Activated naive CD4-positive, alpha-beta T cell treated with anti-CD3 and anti-CD28 coated beads, Interleukin-2, amount 10 ng/mL, durations not matched to agents 7 days and 5 days (primary cell): ENCODE measurements at regions not wholly inside any gene's neighbourhood (a gene's known extent, or its start where the extent isn't known, plus 50 kb on each side); places are given as distances from the start of the nearest gene placed in this dataset.

ENCODE experiments used
- CTCF ChIA-PET: fragments of 350-600 bp; sonication (Branson Sonifier 250); formaldehyde crosslinking; loops from one replicate; lab custom pipeline; 2021; ENCODE audit warnings: antibody characterized with exemption; lab: Charles Lee
- DNase-seq: peaks from one replicate; pipeline ENCODE4 v3.0.0-alpha.2; 2020
- H3K27ac Mint-ChIP-seq: one replicate; pipeline ENCODE4 v1.8.0; 2021; ENCODE audit warnings: mild to moderate bottlenecking, moderate library complexity, mixed read lengths
- H3K27me3 Mint-ChIP-seq: one replicate; pipeline ENCODE4 v1.8.0; 2021; ENCODE audit warnings: mild to moderate bottlenecking, mixed read lengths
- H3K36me3 Mint-ChIP-seq: one replicate; pipeline ENCODE4 v1.8.0; 2021; ENCODE audit warnings: mixed read lengths
- H3K4me1 Mint-ChIP-seq: one replicate; pipeline ENCODE4 v1.8.0; 2021; ENCODE audit warnings: mixed read lengths
- H3K4me3 Mint-ChIP-seq: one replicate; pipeline ENCODE4 v1.8.0; 2021; ENCODE audit warnings: mild to moderate bottlenecking, moderate library complexity, mixed read lengths
- H3K9me3 Mint-ChIP-seq: one replicate; pipeline ENCODE4 v1.8.0; 2021; ENCODE audit warnings: mixed read lengths

DNA sequence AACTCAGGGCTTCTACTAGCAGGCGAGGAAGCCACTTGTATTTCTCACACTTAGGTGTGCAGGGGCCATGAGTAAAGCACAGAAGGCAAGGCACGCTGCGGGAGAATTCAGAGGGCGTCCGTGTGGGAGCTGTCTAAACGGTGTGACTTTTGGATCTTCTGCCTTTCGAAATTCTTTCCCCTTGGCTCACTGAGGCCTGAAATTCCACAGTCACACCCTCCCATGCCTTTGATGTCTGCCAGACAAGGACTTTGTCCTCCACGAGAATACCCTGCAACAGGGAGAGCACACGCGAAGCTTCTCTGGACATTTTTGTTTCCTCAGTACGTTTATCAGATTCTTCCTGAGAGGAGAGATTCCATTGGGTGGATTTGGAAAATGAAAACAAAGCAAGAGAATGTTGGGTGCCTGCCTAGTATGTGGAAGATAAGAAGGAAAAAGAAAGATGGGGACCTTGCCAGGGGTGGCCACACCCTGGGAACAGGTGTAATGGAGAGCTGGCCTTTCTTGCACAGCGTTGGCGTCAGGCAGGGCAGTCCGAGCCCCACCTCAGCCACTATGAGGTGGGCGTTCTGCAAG is 235.7 kb downstream of the MYLK4 start:
- H3K4me1 Mint-ChIP-seq: no peaks in the 10 kb centered on the region
- CTCF ChIA-PET: interaction anchor here (0.6 kb wide), 1 partner anchor 28 kb away, joined by 3 read pairs; no protein-coding TSS in a partner anchor
- no peak for DNase-seq
- no peaks in the 10 kb centered on the region for H3K9me3 Mint-ChIP-seq
- H3K27me3 Mint-ChIP-seq: peaks cover 26% of the 10 kb centered on the region
- H3K36me3 Mint-ChIP-seq: no peaks in the 10 kb centered on the region
- H3K4me3 Mint-ChIP-seq: no peak overlapping the region
- no peak overlapping the region for H3K27ac Mint-ChIP-seq

- Mint-ChIP-seq H3K4me1 (no peaks in the 10 kb centered on the region), H3K4me3 (no peak overlapping the region), H3K36me3 (no peaks in the 10 kb centered on the region), H3K27ac (no peak overlapping the region), H3K27me3 (peaks cover 24% of the 10 kb centered on the region), H3K9me3 (no peaks in the 10 kb centered on the region)
- no peak for DNase-seq
- CTCF ChIA-PET: no interaction called here
Observed at GRCh38 chr6:2512802-2513201, 237.9 kb downstream of the MYLK4 start.

DNA sequence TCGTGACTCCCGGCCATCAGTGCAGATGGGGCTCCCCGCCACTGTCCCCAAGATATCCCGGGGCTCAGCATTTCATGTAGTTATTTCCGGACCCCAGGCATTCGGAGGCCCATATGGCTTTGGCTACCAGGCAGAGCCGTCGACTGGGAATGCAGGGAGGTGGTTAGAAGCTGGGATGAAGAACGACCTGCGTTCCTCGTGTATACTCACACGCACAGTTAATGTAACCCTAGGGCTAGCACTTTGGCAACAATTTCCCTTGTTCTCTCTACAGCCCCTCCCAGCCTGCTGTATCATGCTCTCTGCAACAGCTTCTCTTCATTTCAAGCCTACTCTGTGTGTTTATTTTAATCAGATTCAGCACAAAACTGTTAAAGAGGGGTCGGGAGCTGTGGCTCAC is 240.4 kb downstream of the MYLK4 start:
- H3K4me1 Mint-ChIP-seq: no peaks in the 10 kb centered on the region
- no peaks in the 10 kb centered on the region for H3K36me3 Mint-ChIP-seq
- CTCF ChIA-PET: no interaction called here
- DNase-seq: no peak
- H3K4me3 Mint-ChIP-seq: no peak overlapping the region
- H3K27ac Mint-ChIP-seq: no peak overlapping the region
- H3K27me3 Mint-ChIP-seq: peaks cover 27% of the 10 kb centered on the region
- no peaks in the 10 kb centered on the region for H3K9me3 Mint-ChIP-seq

DNA sequence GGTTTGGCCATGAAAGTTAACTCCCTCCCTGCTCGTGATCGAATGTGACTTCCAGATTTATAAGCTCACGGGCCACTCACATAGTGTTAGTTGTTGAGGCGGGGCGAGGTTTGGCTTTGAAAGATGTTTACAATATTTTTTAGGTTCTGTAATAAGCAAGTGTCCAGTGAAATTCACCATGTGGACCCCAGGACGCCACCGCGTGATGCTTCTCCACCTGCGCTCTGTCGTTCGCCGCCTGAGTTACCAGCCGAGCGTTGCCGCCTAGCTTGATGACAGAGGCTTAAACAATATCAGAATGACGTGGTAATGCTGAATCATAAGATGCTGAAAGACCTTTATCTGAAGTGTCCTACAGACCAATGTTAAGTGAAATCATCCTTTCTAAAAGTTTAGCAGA is 241.0 kb downstream of the MYLK4 start:
- CTCF ChIA-PET: no interaction called here
- H3K27me3 Mint-ChIP-seq: peaks cover 27% of the 10 kb centered on the region
- DNase-seq: no peak

GRCh38 chr6:2508071-2508470 is 242.7 kb downstream of the MYLK4 start:
- H3K4me3 Mint-ChIP-seq: no peak overlapping the region
- H3K36me3 Mint-ChIP-seq: no peaks in the 10 kb centered on the region
- H3K4me1 Mint-ChIP-seq: no peaks in the 10 kb centered on the region
- H3K27ac Mint-ChIP-seq: no peak overlapping the region
- no peak for DNase-seq
- CTCF ChIA-PET: no interaction called here
- no peaks in the 10 kb centered on the region for H3K9me3 Mint-ChIP-seq
- H3K27me3 Mint-ChIP-seq: peaks cover 22% of the 10 kb centered on the region

More for the DNA sequence above, 241.0 kb downstream of the MYLK4 start:
- H3K36me3 Mint-ChIP-seq: no peaks in the 10 kb centered on the region
- no peaks in the 10 kb centered on the region for H3K4me1 Mint-ChIP-seq
- H3K9me3 Mint-ChIP-seq: no peaks in the 10 kb centered on the region
- H3K4me3 Mint-ChIP-seq: no peak overlapping the region
- no peak overlapping the region for H3K27ac Mint-ChIP-seq

DNA sequence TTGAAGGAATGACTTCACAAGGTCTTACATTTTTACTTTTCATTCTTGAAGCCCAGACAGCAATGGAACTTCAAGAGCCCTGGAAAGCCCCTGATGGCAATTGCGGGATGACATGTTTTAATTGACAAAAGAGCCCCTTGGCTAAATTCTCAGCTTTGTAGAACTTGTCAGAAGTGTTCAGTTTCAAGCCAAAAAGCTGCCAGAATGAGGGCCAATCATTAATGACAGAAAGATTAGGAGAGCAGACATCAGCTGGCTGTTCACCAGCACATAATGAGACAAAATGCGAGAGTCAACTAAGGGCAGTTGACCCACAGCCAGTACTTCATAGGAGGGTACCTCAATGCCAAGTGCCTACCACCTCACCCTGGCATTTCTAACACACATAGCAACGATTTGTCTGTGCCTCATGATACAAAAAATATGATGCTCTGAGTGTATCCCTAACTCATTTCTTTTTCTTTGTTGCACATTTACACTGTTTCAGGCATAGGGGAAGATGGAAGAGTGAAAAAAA is 243.1 kb downstream of the MYLK4 start:
- H3K27me3 Mint-ChIP-seq: peaks cover 26% of the 10 kb centered on the region

GRCh38 chr6:2507016-2507415 is 243.7 kb downstream of the MYLK4 start:
- H3K9me3 Mint-ChIP-seq: no peaks in the 10 kb centered on the region
- H3K4me3 Mint-ChIP-seq: no peak overlapping the region
- H3K27ac Mint-ChIP-seq: no peak overlapping the region
- H3K4me1 Mint-ChIP-seq: no peaks in the 10 kb centered on the region
- no peak for DNase-seq
- peaks cover 31% of the 10 kb centered on the region for H3K27me3 Mint-ChIP-seq
- CTCF ChIA-PET: no interaction called here
- H3K36me3 Mint-ChIP-seq: no peaks in the 10 kb centered on the region

More for the DNA sequence above, 243.1 kb downstream of the MYLK4 start:
- Mint-ChIP-seq H3K36me3 (no peaks in the 10 kb centered on the region), H3K4me1 (no peaks in the 10 kb centered on the region), H3K9me3 (no peaks in the 10 kb centered on the region), H3K27ac (no peak overlapping the region), H3K4me3 (no peak overlapping the region)
- CTCF ChIA-PET: no interaction called here
- DNase-seq: no peak

DNA sequence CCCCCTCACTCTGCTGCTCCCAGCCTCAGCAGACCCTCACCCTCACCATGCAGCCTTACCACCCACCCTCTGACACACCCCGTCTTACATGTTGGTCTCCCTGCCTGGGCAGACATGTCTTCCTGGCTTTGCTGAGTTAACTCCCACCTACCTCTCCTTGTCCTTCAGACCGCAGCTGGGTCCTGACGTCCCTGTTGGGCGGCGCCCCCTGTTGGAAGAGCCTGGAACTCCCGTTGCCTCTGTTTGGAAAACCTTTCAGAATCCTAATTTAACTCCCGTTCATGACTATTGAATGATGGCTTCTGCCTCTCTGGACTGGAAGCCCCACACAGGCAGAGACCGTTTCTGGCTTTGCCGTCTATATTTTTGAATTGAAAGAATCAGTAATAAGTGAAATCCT is 245.1 kb downstream of the MYLK4 start:
- Mint-ChIP-seq H3K4me1 (no peaks in the 10 kb centered on the region), H3K9me3 (no peaks in the 10 kb centered on the region), H3K4me3 (no peak overlapping the region), H3K27ac (no peak overlapping the region), H3K36me3 (no peaks in the 10 kb centered on the region), H3K27me3 (peaks cover 31% of the 10 kb centered on the region)
- CTCF ChIA-PET: no interaction called here
- no peak for DNase-seq

DNA sequence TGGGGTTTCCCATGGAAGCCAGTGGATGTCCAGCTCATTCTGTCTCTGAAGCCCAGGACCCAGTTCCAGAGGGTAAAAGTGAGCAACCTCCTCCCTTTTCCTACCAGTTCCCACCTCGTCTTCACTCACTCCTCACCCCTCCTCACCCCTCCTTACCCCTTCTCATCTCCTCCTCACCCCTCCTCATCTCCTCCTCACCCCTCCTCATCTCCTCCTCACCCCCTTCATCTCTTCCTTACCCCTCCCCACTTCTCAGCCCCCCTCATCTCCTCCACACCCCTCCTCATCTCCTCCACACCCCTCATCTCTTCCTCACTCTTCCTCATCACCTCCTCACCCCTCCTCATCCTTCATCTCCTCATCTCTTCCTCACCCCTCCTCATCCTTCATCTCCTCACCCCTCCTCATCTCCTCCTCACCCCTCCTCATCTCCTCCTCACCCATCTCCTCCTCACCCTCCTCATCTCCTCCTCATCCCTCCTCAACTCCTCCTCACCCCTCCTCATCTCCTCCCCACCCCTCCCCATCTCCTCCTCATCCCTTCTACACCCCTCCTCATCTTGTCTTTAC is 246.1 kb downstream of the MYLK4 start:
- CTCF ChIA-PET: no interaction called here
- Mint-ChIP-seq H3K9me3 (no peaks in the 10 kb centered on the region), H3K4me3 (no peak overlapping the region), H3K4me1 (no peaks in the 10 kb centered on the region), H3K27me3 (peaks cover 27% of the 10 kb centered on the region), H3K36me3 (no peaks in the 10 kb centered on the region), H3K27ac (no peak overlapping the region)
- no peak for DNase-seq

- no peak for DNase-seq
- H3K27ac Mint-ChIP-seq: no peak overlapping the region
- peaks cover 27% of the 10 kb centered on the region for H3K27me3 Mint-ChIP-seq
- H3K36me3 Mint-ChIP-seq: no peaks in the 10 kb centered on the region
- CTCF ChIA-PET: no interaction called here
- H3K9me3 Mint-ChIP-seq: no peaks in the 10 kb centered on the region
- H3K4me3 Mint-ChIP-seq: no peak overlapping the region
- no peaks in the 10 kb centered on the region for H3K4me1 Mint-ChIP-seq
Observed at GRCh38 chr6:2503816-2504494, 246.8 kb downstream of the MYLK4 start.

DNA sequence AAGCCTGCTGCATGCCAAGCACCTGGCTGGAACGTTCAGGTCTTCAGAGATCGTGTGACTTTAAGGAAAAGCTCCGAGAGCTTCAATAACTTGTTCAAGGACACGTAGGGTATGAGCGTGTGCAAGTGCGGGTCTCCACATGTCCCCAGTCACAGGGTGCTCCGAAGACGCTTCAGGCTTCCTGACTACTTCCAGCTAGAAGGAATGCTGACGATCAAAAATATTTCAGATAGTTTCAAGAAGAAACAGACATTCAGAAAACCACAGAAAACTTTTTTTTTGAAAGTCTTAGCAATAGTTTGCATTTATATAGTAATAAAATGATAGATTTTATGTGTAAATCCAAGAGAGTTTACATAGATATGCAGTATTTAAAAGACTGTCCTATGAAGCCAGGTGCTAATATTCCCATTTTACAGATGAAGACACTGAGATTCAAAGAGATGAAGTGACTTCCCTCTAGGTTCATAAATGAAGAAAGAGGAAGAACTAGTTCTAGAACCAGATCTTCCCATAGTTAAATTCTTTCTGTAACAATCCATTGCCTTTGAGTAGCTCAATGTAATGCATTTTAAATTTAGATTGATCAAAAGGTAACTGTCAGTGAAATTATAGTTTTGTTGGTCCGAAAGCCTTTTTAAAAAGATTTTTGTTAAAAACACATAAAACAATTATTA is 247.6 kb downstream of the MYLK4 start:
- Mint-ChIP-seq H3K4me1 (no peaks in the 10 kb centered on the region), H3K4me3 (no peak overlapping the region), H3K9me3 (no peaks in the 10 kb centered on the region), H3K36me3 (no peaks in the 10 kb centered on the region), H3K27me3 (peaks cover 21% of the 10 kb centered on the region), H3K27ac (no peak overlapping the region)
- DNase-seq: no peak
- CTCF ChIA-PET: no interaction called here

DNA sequence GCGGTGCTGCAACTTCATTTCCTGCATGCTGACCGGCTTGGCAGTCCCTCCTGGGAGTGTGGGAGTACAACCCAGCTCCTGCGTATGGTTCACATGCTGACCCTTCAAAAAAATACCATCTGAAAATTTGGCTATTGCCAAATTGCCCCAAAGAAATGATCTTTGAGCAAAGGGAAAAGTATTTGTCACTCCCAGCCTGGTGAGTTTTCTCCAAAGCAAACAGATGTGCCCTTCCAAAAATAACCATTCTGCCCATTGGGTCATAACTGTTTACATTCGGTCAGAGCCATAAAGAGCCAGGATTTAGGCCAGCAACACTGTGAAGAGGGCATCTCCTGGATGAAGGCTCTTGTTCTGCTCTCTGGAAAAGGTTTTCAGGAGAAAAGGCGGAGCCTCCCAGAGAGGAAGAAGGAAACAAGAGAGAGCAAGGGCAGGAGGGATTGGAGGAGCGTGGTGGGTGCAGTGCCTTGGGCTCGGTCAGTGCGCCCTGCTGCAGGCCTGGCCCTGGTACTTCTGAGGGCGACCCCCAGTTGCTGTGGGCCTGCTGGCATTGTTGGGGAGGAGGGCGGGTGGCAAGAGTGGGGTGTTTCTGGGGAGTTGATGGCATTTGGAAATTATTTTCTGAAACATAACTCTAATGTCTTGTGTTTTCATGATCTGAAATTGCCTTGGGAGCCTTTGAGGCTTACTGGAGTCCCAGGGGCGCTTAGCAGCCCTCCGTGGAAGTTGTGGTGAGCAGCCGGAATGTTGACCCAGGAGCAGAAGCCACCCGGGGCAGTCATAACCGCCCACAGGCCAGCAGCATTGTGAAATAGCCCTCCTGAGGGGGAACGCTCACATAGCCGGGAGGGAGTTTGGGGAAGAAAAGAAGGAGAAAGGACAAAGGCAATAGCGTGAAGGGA is 248.4 kb downstream of the MYLK4 start:
- H3K4me1 Mint-ChIP-seq: no peaks in the 10 kb centered on the region
- DNase-seq: no peak
- peaks cover 21% of the 10 kb centered on the region for H3K27me3 Mint-ChIP-seq
- no peaks in the 10 kb centered on the region for H3K9me3 Mint-ChIP-seq
- no peaks in the 10 kb centered on the region for H3K36me3 Mint-ChIP-seq
- no peak overlapping the region for H3K4me3 Mint-ChIP-seq
- H3K27ac Mint-ChIP-seq: no peak overlapping the region
- CTCF ChIA-PET: no interaction called here

GRCh38 chr6:2497922-2498623 is 252.6 kb downstream of the MYLK4 start:
- H3K36me3 Mint-ChIP-seq: no peaks in the 10 kb centered on the region
- H3K27me3 Mint-ChIP-seq: peaks cover 11% of the 10 kb centered on the region
- CTCF ChIA-PET: no interaction called here
- no peak for DNase-seq
- no peaks in the 10 kb centered on the region for H3K9me3 Mint-ChIP-seq
- H3K27ac Mint-ChIP-seq: no peak overlapping the region
- no peaks in the 10 kb centered on the region for H3K4me1 Mint-ChIP-seq
- no peak overlapping the region for H3K4me3 Mint-ChIP-seq
